Amniotic epithelial cell (primary cell): ENCODE measurements at regions not wholly inside any gene's neighbourhood (a gene's known extent, or its start where the extent isn't known, plus 50 kb on each side); places are given as distances from the start of the nearest gene placed in this dataset.
"Not testable (repeated sequence)": the region's sequence is repeated elsewhere in the genome, so short reads cannot be mapped to it uniquely, and the experiment has no call there.

Experiments
- DNase-seq: peaks from one replicate; pipeline ENCODE4 v3.0.0-alpha.2; 2010; ENCODE audit warnings: low read depth

DNA sequence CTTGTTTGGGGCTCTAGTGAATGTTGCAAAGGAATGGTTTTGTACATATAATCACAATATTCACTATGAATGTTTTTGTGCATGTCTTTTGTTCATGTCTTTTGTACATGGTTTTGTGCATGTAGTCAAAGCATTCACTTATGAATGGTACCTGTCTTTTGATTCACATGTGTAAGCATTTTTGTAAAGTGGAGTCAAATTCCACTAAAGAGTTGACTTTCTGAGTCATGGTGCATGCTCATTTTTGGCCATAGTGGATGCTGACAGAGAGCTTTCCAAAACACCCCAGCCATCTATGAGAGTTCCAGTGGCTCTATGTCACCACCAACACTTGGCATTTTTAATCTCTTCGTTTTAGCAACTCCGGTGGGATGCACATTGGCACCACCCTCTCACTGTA lies 1185.9 kb upstream of the TMEM132C start:
- DNase-seq, result no peak

- DNase-seq, result peak; percentile 73
Measured at GRCh38 chr12:127083008-127083949, 1183.7 kb upstream of the TMEM132C start.

DNA sequence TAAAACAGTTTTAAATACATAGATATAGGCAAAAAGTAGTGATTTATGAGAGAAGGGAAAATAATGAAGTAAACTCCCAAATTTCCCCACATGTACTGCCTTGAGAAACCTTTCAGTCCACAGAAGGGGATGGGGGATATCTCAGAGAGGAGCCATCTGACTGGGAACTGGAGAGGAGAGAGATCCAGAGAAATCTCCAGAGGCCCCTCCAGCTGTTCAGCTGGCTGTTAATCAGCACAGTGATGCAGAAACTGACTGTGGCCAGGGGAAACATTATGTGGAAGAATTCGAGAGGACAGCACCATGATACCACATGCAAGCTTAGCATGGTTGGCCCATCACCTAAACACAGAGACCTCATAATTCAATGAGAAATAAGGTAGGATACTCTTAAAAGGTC lies 1165.9 kb upstream of the TMEM132C start:
- no peak for DNase-seq

DNA sequence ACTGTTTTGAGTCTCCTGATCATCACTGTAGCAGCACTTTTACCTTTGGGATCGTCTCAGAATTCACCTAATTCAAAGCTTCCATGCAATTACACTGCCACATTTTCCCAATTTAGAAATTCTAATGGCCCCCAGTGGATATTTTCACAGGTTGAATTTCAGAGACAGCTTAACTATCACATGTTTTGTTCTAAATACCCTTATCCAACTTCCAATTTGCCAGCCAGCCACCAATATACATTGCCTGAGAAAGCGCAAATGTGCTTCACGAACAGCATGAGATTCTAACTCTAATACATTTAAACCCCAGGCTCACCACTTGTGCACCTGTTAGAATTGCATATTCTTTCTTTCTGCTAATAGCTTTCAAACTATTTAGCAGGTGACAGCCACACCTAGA lies 1160.9 kb upstream of the TMEM132C start:
- DNase-seq, result no peak

DNA sequence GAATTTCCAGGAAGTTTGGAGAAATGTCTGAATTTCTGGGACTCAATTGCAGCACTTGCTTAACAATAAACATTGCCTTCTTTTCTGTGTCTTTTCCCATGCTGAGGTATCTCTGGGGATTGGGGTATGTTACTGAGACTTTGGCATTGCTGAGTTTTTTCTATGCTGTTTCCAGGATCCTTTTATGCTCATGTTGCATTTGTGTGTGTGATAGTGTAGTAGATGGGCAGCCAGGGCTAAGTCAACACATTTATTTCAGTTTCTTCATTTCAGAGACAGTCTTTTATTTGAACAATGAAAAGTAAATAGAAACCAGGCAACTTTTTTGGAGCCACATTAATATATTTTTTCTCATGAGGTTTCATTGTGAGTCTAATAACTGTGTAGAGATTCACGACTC lies 1160.3 kb upstream of the TMEM132C start:
- DNase-seq, result no peak

- DNase-seq, result no peak
Measured at GRCh38 chr12:127107744-127108143, 1159.2 kb upstream of the TMEM132C start.

GRCh38 chr12:127108360-127109215 lies 1158.4 kb upstream of the TMEM132C start:
- peak; percentile 9 for DNase-seq

GRCh38 chr12:127113945-127114344 lies 1153.0 kb upstream of the TMEM132C start:
- no peak for DNase-seq

DNA sequence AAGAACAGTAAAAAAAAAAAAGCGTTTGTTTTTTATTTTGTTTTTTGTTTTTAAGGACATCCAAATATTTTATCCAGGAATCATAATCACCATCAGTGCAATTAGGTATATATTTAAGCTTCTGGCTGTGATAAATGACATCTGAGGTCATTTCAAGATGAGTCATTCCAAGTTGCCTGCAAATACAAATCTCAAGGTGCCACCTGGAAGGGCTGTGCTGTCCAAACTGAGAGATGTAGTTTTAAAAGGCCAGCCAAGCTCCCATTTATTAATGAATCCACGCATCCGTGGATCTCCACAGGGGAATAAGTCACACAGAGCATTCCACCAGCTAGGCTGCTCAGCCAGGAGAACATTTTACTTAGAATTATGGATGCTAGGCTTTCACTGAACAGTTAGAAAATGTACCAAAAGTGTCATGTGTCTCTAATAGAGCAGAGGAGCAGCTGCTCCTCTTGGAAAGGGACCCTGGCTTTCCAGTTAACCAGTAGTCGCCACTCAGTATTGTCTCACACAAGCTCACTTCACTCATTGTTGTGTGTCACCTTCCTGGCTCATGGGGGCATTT lies 1151.4 kb upstream of the TMEM132C start:
- no peak for DNase-seq

DNA sequence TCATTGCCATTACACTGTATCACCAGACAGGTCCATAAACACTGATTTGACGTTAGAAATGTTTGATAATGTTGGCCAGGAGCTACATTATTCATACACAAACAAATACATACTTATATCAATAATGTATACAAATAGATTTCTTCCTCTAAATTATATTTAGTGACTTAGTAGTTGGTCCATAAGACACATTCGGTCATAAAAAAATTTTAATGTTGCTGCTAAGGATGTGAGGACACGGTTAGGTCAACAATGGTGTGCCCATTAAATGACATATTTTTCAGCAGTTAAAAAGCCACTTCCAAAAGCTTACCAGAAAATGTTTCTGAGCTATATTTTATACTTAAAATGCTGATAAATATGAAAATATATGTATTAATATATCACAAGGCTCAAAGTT lies 1148.7 kb upstream of the TMEM132C start:
- no peak for DNase-seq

DNA sequence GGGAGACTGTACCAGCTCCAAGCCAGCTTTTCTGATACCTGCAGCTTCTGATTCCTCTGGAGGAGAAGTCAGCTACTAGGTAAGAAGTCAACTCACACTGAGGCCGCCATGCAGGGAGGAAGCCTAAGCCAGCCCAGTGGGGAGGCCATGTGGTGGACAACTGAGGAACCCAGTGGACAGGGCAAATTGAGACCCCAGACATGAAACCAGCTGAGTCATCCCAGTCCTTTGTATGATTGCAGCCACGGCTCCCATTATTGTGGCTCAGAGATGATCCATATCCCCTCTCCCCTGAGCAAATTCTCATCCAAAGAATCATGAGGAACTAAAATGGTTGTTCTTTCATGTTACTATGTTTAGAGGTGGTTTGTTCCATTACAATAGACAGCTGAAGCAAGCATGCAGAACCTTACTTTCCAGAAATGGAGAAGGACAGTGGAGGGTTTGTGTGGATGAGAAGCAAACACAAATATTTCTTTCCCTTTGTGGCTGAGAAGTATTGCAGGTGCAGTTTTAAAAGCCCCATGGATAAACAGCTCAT lies 1147.3 kb upstream of the TMEM132C start:
- DNase-seq, result no peak

- no peak for DNase-seq
Measured at GRCh38 chr12:127120851-127121250, 1146.1 kb upstream of the TMEM132C start.

- no peak for DNase-seq
Measured at GRCh38 chr12:127121494-127122084, 1145.4 kb upstream of the TMEM132C start.

DNA sequence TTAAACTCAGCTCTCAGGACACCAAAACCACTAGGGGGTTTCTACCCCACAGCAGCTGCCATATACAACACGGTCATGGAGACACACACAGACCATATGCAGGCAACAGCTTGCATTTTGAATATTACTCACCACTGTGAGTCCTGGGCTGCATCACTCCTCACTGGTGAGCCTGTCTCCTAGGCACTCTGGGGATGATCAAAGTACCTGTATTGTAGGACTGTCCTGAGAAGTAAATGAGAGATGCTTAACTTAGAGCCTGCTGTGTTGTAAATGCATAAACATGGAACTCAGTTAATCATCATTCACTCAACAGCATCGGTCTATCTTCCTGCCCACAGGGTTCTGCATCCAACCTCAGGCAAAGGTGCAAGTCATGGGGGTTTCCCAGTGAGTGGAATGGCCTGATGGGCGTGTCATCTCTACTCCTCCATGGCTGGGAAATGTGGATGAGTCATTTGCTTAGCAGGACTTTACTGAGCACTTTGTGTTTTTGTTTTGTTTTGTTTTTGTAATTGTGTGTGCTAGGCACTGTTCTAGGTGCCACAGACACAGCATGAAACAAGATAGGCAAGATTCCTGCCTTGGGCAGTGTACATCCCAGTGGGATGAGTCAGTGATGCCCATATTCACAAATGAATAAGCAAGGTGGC lies 1141.2 kb upstream of the TMEM132C start:
- peak; percentile 45 for DNase-seq

DNA sequence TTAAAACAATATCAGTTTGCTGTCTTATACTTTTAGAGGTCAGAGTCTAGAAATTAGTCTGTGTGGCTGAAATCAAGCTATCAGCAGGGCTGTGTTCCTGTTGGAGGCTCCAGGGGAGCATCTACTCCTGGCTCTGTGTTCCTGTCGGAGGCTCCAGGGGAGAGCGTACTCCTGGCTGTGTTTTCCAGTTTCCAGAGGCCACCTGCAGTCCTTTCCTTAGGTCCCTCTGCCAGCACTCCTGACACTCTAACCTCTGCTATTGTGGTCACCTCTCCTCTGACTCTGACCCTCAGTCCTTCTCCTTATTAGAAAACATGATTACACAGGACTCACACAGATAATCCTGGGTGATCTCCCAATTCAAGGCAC lies 1140.7 kb upstream of the TMEM132C start:
- no peak for DNase-seq

GRCh38 chr12:127127897-127128296 lies 1139.1 kb upstream of the TMEM132C start:
- DNase-seq, result no peak

GRCh38 chr12:127130506-127131124 lies 1136.4 kb upstream of the TMEM132C start:
- no peak for DNase-seq

DNA sequence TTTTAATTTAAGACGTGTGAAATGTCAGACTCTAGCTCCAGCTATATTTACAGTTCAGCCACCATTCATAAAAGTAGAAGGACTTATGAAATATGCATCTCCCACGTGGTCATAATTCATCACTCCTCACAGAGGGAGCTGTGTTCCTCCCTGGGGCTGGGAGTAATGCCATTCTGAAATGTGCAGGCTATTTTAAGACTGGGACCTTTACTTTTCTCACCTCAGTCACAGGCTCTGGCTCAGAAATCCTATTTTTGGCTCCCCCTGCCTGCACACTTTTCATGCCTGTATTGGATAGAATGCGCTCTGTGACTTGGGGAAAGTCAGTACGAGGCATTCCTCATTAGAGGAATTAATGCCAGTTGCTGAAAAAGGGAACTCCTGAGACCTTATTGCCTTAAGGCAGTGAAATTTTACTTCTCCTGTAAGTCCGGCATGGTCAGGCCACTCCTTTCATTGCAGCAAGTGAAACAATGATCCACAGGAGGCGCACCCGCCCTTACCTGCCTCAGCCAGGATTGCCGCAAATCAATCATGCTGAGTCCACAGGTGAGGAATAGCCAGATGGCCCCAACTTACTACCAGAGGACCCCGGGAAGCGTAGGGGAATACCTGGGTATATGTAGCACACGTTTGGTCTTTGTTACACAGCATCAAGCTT lies 1133.2 kb upstream of the TMEM132C start:
- no peak for DNase-seq

DNA sequence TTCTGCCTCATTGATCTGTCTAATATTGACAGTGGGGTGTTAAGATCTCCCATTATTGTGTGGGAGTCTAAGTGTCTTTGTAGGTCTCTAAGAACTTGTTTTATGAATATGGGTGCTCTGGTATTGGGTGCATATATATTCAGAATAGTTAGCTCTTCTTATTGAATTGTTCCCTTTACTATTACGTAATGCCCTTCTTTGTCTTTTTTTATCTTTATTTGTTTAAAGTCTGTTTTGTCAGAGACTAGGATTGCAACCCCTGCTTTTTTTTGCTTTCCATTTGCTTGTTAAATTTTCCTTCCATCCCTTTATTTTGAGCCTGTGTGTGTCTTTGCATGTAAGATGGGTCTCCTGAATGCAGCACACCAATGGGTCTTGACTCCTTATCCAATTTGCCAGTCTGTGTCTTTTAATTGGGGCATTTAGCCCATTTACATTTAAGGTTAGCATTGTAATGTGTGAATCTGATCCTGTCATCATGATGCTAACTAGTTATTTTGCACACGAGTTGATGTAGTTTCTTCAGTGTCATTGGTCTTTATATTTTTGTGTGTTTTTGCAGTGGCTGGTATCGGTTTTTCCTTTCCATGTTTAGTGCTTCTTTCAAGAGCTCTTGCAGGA lies 1126.0 kb upstream of the TMEM132C start:
- not testable (repeated sequence) for DNase-seq

- DNase-seq, result no peak
Measured at GRCh38 chr12:127143020-127143419, 1124.0 kb upstream of the TMEM132C start.
